AG04450 (cell line): ENCODE measurements at regions not wholly inside any gene's neighbourhood (a gene's known extent, or its start where the extent isn't known, plus 50 kb on each side); places are given as distances from the start of the nearest gene placed in this dataset.

Experiments used
- CTCF ChIA-PET: fragments of 300-600, 350-600 bp; formaldehyde crosslinking; extraction: SDS; loops from one replicate; lab custom pipeline; 2022; ENCODE audit warnings: antibody characterized with exemption, inconsistent platforms; lab: Charles Lee
- POLR2A ChIA-PET: fragments of 350-600 bp; formaldehyde crosslinking; extraction: SDS; loops from one replicate; lab custom pipeline; 2021; ENCODE audit warnings: antibody characterized with exemption, inconsistent platforms; lab: Yijun Ruan, JAX
- DNase-seq: peaks from one replicate; pipeline ENCODE4 v3.0.0-alpha.2; 2011; ENCODE audit warnings: low read depth, low spot score
- H3K27ac ChIP-seq: one replicate; pipeline ENCODE4 v1.5.1; 2012; ENCODE audit warnings: low read depth, low read length, control low read depth
- H3K27me3 ChIP-seq: one replicate; pipeline ENCODE4 v1.6.0; 2012; ENCODE audit warnings: low read length; ENCODE audit not compliant: control insufficient read depth, insufficient read depth
- H3K4me3 ChIP-seq: 2 replicates; pipeline ENCODE4 v1.5.1; 2011; ENCODE audit warnings: mild to moderate bottlenecking, low read depth, low read length, control low read depth
- H3K9me3 ChIP-seq: 2 replicates; pipeline ENCODE4 v1.5.1; 2012; ENCODE audit warnings: low read length; ENCODE audit not compliant: control insufficient read depth, insufficient read depth
- TF ChIP-seq, protein P1 (sequence below): IDR thresholded peaks from 2 replicates; pipeline ENCODE4 v1.5.1; 2011; ENCODE audit warnings: low read depth, low read length, control low read depth, inconsistent platforms

DNA sequence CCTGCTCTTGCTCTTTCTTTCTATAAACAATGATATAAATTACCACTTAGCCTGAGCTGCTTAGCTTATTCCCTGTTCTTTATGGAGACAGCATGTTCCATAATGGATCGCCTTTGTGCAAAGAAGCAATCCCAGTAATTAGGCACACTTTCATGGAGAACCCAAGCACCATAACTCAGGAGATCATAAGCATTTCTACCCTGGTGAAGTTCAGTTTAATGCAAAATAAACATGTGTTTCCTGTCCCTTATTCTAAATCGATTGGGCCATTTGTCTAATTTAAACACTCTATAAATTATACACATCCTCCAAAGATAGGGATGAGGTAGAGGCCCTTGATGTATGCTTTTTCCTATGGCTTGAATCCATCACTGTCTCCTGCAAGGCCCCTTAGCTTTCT is 75.8 kb upstream of the TMEM72 start:
- ChIA-PET POLR2A (no interaction called here), CTCF (no interaction called here)
- no peak for DNase-seq
- Histone ChIP-seq H3K9me3 (no peaks in the 10 kb centered on the region), H3K4me3 (no peak overlapping the region), H3K27me3 (no peaks in the 10 kb centered on the region), H3K27ac (no peak overlapping the region)
- TF ChIP-seq, protein P1, sequence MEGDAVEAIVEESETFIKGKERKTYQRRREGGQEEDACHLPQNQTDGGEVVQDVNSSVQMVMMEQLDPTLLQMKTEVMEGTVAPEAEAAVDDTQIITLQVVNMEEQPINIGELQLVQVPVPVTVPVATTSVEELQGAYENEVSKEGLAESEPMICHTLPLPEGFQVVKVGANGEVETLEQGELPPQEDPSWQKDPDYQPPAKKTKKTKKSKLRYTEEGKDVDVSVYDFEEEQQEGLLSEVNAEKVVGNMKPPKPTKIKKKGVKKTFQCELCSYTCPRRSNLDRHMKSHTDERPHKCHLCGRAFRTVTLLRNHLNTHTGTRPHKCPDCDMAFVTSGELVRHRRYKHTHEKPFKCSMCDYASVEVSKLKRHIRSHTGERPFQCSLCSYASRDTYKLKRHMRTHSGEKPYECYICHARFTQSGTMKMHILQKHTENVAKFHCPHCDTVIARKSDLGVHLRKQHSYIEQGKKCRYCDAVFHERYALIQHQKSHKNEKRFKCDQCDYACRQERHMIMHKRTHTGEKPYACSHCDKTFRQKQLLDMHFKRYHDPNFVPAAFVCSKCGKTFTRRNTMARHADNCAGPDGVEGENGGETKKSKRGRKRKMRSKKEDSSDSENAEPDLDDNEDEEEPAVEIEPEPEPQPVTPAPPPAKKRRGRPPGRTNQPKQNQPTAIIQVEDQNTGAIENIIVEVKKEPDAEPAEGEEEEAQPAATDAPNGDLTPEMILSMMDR: no peak

DNA sequence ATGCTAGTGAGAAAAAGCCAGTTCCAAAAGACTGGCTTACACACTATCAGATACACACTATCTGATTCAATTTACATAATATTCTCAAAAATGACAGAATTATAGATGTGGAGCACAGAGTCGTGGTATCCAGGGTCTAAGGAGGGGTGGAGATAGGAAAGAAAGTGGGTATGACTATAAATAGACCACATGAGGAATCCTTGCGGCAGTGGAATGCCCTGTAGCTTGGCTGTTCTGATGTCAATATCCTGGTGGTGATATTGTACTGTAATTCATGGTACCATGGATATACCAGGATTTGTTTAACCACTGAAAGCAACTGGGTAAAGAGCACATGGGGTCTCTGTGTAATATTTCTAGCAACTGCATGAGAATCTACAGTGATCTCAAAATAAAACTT is 67.7 kb upstream of the TMEM72 start:
- ChIA-PET POLR2A (no interaction called here), CTCF (interaction anchor here (1.5 kb wide), 1 partner anchor 14 kb away, joined by 4 read pairs; no protein-coding TSS in a partner anchor)
- no peak overlapping the region for H3K4me3 ChIP-seq
- peaks cover 4% of the 10 kb centered on the region for H3K9me3 ChIP-seq
- H3K27ac ChIP-seq: no peak overlapping the region
- TF ChIP-seq, protein P1: no peak
- DNase-seq: no peak
- no peaks in the 10 kb centered on the region for H3K27me3 ChIP-seq

DNA sequence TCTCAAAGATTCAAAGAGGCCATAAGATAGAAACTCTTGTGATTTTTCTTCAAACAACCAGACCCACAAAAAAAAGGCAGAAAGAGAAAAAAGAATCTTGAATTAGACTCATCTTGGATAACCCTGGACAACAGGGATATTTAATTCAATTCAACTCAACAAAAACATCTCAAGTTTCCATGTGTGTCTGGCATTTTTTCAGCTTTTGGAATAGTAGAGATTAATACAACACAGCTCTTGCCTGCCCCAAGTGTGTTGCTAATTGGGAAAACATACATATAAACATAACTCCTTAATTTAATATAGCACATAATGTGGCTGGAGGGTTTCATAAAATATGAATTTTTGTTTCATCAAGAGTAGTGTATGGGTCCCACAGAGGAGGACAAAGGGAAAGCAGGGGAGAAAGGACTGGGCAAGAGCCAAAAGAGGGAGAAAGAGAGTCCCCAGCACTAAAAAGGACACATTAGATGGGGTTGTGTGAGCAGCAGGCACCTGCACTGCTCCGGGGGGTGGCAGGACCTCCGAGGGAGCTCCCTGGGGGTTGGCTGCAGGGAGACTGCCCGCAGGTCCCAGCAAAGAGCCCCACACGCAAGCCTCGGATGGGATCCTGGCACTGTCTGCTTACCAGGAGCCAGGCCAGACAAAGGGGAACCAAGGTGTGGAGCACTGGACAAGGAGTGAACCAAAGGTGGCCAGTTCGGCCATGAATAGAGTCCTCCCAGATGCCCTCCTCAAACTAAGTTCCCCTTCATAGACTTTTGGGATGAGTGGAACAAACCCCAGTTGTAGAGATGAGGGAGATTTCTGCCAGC is 65.6 kb upstream of the TMEM72 start:
- ChIA-PET CTCF (interaction anchor here (0.5 to 0.7 kb wide), 2 partner anchors 28 to 337 kb away, joined by 3 read pairs; no protein-coding TSS in a partner anchor), POLR2A (no interaction called here)
- DNase-seq: no peak
- Histone ChIP-seq H3K27ac (no peak overlapping the region), H3K27me3 (no peaks in the 10 kb centered on the region), H3K4me3 (no peak overlapping the region), H3K9me3 (peaks cover 14% of the 10 kb centered on the region)
- TF ChIP-seq, protein P1: no peak

DNA sequence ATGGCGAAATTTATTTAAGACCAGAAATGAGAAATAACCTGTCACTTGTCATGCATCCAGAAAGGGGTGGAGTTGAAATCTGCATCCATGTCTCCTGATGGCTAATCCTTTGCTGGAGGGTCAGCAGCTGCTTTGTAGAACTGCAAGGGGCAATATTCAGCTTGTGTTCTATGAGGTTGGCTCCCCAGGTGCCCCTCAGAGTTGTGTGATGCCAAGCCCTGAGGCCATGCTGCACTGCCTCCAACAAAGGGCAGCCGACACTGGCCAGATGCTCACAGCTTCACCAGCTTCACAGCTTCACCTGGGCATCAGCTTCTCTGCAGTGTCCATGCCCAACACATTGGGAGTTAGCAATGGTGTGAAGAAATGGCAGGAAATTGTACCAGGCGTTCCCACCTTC is 64.0 kb upstream of the TMEM72 start:
- ChIA-PET CTCF (interaction anchor here (0.6 kb wide), 1 partner anchor 11 kb away, joined by 4 read pairs; no protein-coding TSS in a partner anchor), POLR2A (no interaction called here)
- TF ChIP-seq, protein P1: no peak
- Histone ChIP-seq H3K9me3 (peaks cover 14% of the 10 kb centered on the region), H3K4me3 (no peak overlapping the region), H3K27ac (no peak overlapping the region), H3K27me3 (no peaks in the 10 kb centered on the region)
- DNase-seq: no peak

DNA sequence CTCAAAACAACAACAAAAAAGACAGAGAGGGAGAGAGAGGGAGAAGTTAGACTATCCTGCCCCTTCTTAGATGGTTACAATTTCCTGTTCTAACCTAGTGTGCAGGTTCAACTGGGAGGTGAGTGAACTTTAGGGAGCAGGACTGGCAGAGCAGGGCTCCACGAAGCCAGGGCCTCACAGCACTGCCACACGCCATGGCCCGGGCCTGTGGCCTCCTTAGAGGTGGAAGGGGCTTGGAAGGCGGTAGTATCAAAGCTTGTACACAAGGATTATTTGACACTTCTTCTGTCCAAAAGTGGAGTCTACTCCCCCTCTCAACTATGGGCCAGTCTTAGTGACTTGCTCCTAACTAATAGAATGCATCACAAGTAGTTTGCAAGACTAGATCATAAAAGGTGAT is 62.9 kb upstream of the TMEM72 start:
- Histone ChIP-seq H3K9me3 (peaks cover 14% of the 10 kb centered on the region), H3K27ac (no peak overlapping the region), H3K27me3 (no peaks in the 10 kb centered on the region), H3K4me3 (no peak overlapping the region)
- DNase-seq: no peak
- CTCF ChIA-PET: no interaction called here
- POLR2A ChIA-PET: no interaction called here
- TF ChIP-seq, protein P1: no peak
